GM13976 (cell line): ENCODE measurements at regions not wholly inside any gene's neighbourhood (a gene's known extent, or its start where the extent isn't known, plus 50 kb on each side); places are given as distances from the start of the nearest gene placed in this dataset.
A peak's percentile ranks its signal among the peaks of the same experiment; 100 is the strongest.

Experiments used
- DNase-seq: peaks from one replicate; pipeline ENCODE4 v3.0.0; 2012; ENCODE audit warnings: low spot score
- in situ Hi-C: fragments of 300-500 bp; cut with MboI; formaldehyde crosslinking; loops from one replicate; pipeline ENCODE4 v1.12.0; 2022; ENCODE audit warnings: low sequenced_read_pairs, mixed read lengths, inconsistent platforms; ENCODE audit not compliant: unreplicated experiment
- TF ChIP-seq, protein P1 (sequence below): IDR thresholded peaks from 2 replicates; pipeline ENCODE4 v1.5.1; 2012; ENCODE audit warnings: borderline replicate concordance, mild to moderate bottlenecking; ENCODE audit not compliant: insufficient read depth; ENCODE audit errors: extremely low read depth, missing control alignments, control extremely low read depth

DNA sequence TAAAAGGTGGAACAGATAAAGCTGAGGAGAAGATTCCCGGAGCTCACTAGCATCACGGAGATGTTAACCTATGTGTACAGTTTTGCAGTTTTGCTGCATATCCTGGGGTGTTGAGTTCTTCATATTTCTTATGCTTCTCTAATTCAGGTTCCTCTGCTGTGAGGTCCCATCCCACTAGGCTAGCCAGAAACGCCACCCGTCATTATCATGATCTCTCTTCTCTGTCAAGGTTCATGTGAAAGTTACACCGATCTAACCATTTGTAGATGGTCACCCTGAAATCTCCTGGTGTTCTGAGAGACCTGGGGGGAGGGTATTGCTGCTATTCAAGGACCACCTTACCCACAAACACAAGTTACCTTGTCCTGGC is 136.3 kb downstream of the CCDC71L start:
- DNase-seq: no peak
- in situ Hi-C loops: no loop called here
- TF ChIP-seq, protein P1, sequence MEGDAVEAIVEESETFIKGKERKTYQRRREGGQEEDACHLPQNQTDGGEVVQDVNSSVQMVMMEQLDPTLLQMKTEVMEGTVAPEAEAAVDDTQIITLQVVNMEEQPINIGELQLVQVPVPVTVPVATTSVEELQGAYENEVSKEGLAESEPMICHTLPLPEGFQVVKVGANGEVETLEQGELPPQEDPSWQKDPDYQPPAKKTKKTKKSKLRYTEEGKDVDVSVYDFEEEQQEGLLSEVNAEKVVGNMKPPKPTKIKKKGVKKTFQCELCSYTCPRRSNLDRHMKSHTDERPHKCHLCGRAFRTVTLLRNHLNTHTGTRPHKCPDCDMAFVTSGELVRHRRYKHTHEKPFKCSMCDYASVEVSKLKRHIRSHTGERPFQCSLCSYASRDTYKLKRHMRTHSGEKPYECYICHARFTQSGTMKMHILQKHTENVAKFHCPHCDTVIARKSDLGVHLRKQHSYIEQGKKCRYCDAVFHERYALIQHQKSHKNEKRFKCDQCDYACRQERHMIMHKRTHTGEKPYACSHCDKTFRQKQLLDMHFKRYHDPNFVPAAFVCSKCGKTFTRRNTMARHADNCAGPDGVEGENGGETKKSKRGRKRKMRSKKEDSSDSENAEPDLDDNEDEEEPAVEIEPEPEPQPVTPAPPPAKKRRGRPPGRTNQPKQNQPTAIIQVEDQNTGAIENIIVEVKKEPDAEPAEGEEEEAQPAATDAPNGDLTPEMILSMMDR: no peak

DNA sequence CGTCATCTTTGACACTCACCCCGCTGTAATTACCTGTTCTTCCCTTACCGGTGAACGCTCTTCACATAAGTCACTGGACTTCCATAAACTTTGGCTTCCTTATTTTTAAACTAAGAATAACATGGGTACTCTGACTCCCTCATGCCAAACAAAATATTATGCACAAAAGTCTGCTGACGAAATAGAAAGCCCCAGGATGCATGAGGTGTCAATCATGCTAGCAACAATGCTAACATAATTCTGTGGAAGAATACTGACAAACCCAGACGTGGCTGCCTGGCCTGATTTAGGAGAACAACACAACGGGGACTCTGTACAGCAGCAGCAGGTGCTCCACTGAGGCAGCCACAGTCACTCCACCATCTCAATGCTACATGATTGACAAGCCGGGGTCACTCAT is 137.5 kb downstream of the CCDC71L start:
- in situ Hi-C loops: no loop called here
- DNase-seq: no peak

DNA sequence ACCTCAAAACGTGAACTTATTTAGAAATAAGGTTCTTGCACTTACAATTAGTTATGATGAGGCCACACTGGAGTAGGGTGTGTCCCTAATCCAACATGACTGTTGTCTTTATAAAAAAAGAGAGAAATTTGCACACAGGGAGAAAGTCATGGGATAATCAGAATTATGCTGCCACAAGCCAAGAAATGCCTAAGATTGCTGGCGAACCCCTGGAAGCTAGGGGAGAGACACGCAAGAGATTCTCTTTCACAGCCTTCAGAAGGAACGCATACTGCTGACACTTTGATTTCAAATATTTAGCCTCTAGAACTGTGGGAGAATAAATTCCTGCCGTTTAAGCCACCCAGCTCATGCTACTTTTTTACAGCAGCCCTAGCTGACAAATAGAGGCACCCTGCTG is 138.3 kb downstream of the CCDC71L start:
- TF ChIP-seq, protein P1: no peak
- in situ Hi-C loops: no loop called here
- no peak for DNase-seq

More for the DNA sequence above, 137.5 kb downstream of the CCDC71L start:
- TF ChIP-seq, protein P1: no peak

DNA sequence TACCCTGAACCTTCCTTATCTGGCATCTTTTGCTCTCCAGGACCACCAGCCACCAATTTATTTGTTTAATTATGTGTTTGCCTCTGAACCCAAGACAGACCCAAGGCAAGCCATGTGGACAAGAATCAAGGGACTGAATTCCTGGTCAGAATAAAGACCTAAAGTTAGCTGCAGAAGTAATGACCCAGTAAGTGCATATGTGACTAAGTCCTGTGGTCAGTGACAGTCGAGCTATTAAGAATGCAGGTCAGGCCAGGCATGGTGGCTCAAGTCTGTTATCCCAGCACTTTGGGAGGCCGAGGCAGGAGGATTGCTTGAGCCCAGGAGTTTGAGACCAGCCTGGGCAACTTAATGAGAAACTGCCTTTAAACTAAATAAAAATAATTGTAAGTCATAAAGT is 139.4 kb downstream of the CCDC71L start:
- in situ Hi-C loops: no loop called here
- no peak for DNase-seq
- TF ChIP-seq, protein P1: no peak

DNA sequence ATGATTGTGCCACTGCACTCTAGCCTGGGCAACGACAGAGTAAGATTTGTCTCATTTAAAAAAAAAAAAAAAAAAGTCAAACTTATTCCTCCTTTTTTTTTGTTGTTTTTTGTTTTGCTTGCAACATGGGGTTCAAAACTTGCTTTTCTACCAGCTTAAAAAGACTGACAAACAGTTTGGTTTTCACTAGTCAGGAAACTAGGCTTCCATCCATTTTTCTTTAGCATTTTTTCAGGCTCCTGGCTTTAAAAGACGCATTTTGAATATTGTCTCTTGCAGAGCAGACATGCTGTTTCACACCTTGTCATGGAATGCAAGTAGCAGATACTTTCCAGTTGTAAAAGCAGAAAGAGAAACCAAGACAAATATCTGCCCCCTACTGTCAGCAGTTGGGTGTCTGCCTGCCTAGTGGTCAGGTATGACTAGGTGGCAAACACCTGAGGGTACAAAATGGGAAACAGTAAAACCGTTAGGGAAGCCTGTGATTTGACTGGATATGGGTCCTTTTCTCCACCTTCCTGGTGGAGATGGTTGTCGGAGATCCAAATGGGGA is 139.9 kb downstream of the CCDC71L start:
- TF ChIP-seq, protein P1: peak; percentile 15
- in situ Hi-C loops: no loop called here
- peak; percentile 26 for DNase-seq

DNA sequence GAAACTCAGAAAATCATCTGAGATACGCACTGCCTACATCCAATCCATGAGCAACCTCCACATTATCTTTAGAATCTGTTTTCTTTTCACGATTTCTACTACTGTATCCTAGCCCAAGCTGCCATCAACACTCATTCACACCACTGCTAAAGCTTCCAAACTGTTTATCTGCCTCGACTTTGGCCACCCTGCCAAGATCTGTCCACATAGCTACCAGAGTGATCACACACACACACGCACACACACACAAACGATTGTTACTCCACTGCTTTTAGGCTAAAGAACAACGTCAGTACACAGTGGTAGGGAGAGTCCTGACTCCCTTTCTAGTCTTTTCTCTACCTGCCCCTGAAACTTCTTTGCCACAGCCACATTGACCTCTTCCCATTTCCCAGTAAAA is 142.0 kb downstream of the CCDC71L start:
- TF ChIP-seq, protein P1: no peak
- in situ Hi-C loops: no loop called here

More for the DNA sequence above, 142.0 kb downstream of the CCDC71L start:
- DNase-seq: no peak
